NCI-H1048 (cell line): ENCODE measurements at regions not wholly inside any gene's neighbourhood (a gene's known extent, or its start where the extent isn't known, plus 50 kb on each side); places are given as distances from the start of the nearest gene placed in this dataset.

Source experiments
- DNase-seq: peaks from one replicate; lab custom pipeline; 2025; lab: John Stamatoyannopoulos, UW

- no peak for DNase-seq
Observed at GRCh38 chr4:14049946-14050345, 422.4 kb upstream of the BOD1L1 start.

- DNase-seq = no peak
Observed at GRCh38 chr4:14053291-14053690, 425.8 kb upstream of the BOD1L1 start.

DNA sequence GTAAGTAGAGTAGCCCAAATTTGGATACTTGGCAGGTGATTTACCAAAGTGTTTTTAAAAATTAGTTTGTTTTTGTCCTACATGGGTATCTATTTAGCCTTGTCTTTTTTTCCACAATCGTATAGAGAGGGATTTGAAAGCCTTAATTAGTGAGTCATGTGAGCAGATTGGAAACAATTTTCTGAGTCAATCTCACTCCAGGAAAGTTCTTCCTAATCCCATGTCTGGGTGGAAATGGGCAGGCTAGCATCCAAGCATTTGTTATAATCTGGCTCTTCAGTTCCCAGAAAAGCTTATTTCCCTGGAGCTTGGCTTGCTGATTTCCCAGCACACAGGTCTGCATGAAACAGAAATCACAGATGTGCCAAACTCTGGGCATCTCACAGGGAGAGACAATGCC lies 426.9 kb upstream of the BOD1L1 start:
- DNase-seq = no peak

GRCh38 chr4:14059006-14059405 lies 431.5 kb upstream of the BOD1L1 start:
- no peak for DNase-seq

DNA sequence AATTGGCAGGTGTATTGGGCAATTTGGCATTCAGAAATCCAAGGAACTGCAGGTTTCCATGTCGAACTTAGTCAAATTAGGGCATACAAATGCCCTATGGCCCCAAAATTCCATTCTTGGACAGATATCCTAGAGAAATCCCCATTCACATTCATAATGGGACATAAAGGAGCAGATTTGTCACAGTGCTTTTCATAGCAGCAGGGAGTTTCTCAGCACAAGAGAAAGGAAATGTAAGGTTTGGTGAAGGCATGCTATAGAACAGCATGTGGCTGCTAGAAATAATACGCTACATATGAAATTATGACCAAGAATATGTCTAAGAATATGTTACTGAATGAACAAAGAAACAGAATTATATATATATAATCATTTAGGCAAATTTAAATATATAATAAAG lies 437.5 kb upstream of the BOD1L1 start:
- no peak for DNase-seq

GRCh38 chr4:14065406-14065805 lies 437.9 kb upstream of the BOD1L1 start:
- no peak for DNase-seq

- no peak for DNase-seq
Observed at GRCh38 chr4:14066979-14067378, 439.5 kb upstream of the BOD1L1 start.

GRCh38 chr4:14069886-14070285 lies 442.4 kb upstream of the BOD1L1 start:
- DNase-seq = no peak

DNA sequence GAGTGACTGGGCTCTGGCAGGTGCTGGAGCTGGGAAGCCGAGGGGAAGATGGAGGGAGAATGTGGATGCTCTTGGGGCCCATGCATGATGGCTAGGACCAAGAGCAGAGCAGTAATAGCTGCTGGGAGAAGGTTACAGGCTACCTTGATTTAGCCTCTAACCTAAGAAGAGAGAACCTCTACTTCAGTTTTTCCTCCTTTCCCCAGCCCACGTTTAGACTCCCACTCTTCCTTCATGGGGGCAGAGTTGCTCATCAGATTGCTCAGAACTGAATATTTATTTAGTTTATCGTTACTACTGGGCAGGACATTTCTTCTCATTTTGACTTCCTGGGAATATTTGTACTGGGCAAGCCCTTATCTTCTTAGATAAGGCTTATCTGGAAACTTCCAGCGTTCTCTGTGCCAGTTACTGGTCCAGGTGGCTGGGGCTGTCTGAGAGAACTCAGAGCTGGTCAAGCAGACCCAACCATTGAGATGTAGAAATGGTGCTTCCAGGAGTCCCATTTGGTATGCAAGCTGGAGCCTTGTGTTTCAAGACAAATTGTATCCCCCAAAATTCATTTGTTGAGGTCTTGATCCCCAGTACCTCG lies 442.9 kb upstream of the BOD1L1 start:
- no peak for DNase-seq

GRCh38 chr4:14072506-14072905 lies 445.0 kb upstream of the BOD1L1 start:
- DNase-seq = no peak

- no peak for DNase-seq
Observed at GRCh38 chr4:14076776-14077175, 449.3 kb upstream of the BOD1L1 start.

DNA sequence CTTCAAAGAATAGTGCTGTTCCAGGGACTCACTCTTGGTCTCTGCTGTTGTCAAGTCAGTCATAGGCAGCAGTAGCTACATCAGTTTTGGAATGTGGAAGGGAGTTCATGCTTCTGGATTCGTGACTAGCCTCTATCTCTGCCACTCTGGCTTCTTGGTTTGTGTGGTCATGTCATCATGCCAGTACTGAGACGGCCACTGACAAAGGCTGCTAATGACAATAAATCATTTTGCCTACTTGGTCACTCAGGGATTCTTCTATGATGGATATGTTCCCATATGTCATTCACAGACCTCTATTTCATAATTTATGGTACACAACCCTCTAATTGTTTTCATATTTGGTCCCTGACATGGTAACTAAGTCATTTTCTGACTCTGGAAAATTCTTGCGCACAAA lies 450.8 kb upstream of the BOD1L1 start:
- DNase-seq = no peak

GRCh38 chr4:14079601-14080000 lies 452.1 kb upstream of the BOD1L1 start:
- DNase-seq = no peak

- no peak for DNase-seq
Observed at GRCh38 chr4:14083150-14083549, 455.6 kb upstream of the BOD1L1 start.

- no peak for DNase-seq
Observed at GRCh38 chr4:14084598-14084997, 457.1 kb upstream of the BOD1L1 start.

DNA sequence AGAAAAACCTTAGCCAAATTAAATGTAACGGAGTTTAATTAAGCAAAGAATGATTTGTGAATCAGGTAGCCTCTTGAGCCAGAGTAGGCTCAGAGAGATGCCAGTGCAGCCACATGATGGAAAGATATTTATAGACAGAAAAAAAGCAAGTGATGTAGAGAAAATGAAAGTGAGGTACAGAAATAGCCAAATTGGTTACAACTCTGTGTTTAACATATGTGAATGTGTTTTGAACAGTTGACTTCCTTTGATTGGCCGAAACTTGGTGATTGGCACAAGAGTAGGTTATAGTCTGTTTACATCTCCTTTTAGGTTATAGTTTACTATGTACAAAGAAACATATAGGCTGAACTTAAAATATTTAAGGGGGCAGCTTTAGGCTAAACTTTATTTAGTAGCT lies 459.9 kb upstream of the BOD1L1 start:
- DNase-seq = no peak

- no peak for DNase-seq
Observed at GRCh38 chr4:14087921-14088320, 460.4 kb upstream of the BOD1L1 start.

- DNase-seq = no peak
Observed at GRCh38 chr4:14091531-14091930, 464.0 kb upstream of the BOD1L1 start.

GRCh38 chr4:14091966-14092365 lies 464.4 kb upstream of the BOD1L1 start:
- DNase-seq = no peak

DNA sequence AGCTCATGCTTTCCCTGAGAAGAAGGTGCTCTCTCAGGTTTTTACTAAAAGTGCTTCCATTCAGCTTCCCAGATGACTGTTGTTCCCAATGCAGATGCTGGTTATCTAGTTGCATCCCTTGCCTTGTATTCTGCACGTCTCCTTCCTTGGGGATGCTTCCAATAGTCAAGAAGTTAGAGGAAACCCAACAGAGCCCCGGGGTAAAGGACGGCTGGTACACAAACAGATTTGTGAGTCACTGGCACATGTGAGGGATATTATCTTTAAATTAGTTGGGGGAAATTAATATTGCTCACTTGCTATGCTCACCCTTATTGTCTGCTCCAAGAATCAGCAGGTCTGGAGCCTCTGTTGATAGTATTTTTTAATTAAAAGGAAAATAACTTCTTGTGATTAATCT lies 465.2 kb upstream of the BOD1L1 start:
- no peak for DNase-seq

- DNase-seq = no peak
Observed at GRCh38 chr4:14095831-14096230, 468.3 kb upstream of the BOD1L1 start.

- DNase-seq = no peak
Observed at GRCh38 chr4:14096396-14096965, 469.0 kb upstream of the BOD1L1 start.

- no peak for DNase-seq
Observed at GRCh38 chr4:14100349-14100748, 472.8 kb upstream of the BOD1L1 start.

GRCh38 chr4:14110407-14110806 lies 482.9 kb upstream of the BOD1L1 start:
- DNase-seq = no peak
